ENCODE measurements at regions not wholly inside any gene's neighbourhood (a gene's known extent, or its start where the extent isn't known, plus 50 kb on each side); places are given as distances from the start of the nearest gene placed in this dataset.

GRCh38 chr16:9687737-9688319 lies 494.4 kb downstream of the GRIN2A start:
- no peak overlapping the region for H3K9ac ChIP-seq (ENCODE audit: low read depth, low read length, poor library complexity, severe bottlenecking)
- no peaks in the 10 kb centered on the region for H3K9me3 ChIP-seq (ENCODE audit: insufficient read depth, low read depth, low read length)
- no peaks in the 10 kb centered on the region for H4K20me1 ChIP-seq (ENCODE audit: insufficient read depth, low read length, poor library complexity, severe bottlenecking)
- no peak overlapping the region for H3K4me3 ChIP-seq (ENCODE audit: low read length, poor library complexity, severe bottlenecking)
- no peaks in the 10 kb centered on the region for H3K79me2 ChIP-seq (ENCODE audit: insufficient read depth, low read length)
- H3K27me3 ChIP-seq (ENCODE audit: insufficient read depth, low read length, poor library complexity, severe bottlenecking), result no peaks in the 10 kb centered on the region
- H2AFZ ChIP-seq (ENCODE audit: low read length), result no peak overlapping the region
- H3K4me2 ChIP-seq (ENCODE audit: low read depth, low read length, poor library complexity, severe bottlenecking), result no peak overlapping the region
- TF ChIP-seq CTCF (conservative IDR thresholded peaks at IDR 0.05; ENCODE audit: low read length), result no peak
- TF ChIP-seq EZH2phosphoT487 (IDR thresholded peaks at IDR 0.05; ENCODE audit: borderline replicate concordance), result no peak
- no peaks in the 10 kb centered on the region for H3F3A ChIP-seq (ENCODE audit: low read depth)
- H3K36me3 ChIP-seq (ENCODE audit: insufficient read depth, low read length), result no peaks in the 10 kb centered on the region
- H3K4me1 ChIP-seq (ENCODE audit: insufficient read depth, low read length, poor library complexity, severe bottlenecking), result no peaks in the 10 kb centered on the region
- H3K9me2 ChIP-seq (replicated peaks; ENCODE audit: low read depth, low read length), result no peaks in the 10 kb centered on the region

- H3K79me2 ChIP-seq (ENCODE audit: insufficient read depth, low read length), result no peaks in the 10 kb centered on the region
- H3K4me2 ChIP-seq (ENCODE audit: low read depth, low read length, poor library complexity, severe bottlenecking), result no peak overlapping the region
- no peaks in the 10 kb centered on the region for H3K9me2 ChIP-seq (replicated peaks; ENCODE audit: low read depth, low read length)
- H3K36me3 ChIP-seq (ENCODE audit: insufficient read depth, low read length), result no peaks in the 10 kb centered on the region
- H4K20me1 ChIP-seq (ENCODE audit: insufficient read depth, low read length, poor library complexity, severe bottlenecking), result no peaks in the 10 kb centered on the region
- TF ChIP-seq CTCF (conservative IDR thresholded peaks at IDR 0.05; ENCODE audit: low read length), result no peak
- TF ChIP-seq EZH2phosphoT487 (IDR thresholded peaks at IDR 0.05; ENCODE audit: borderline replicate concordance), result no peak
- no peaks in the 10 kb centered on the region for H3F3A ChIP-seq (ENCODE audit: low read depth)
- H3K9me3 ChIP-seq (ENCODE audit: insufficient read depth, low read depth, low read length), result no peaks in the 10 kb centered on the region
- H3K4me3 ChIP-seq (ENCODE audit: low read length, poor library complexity, severe bottlenecking), result no peak overlapping the region
- no peak overlapping the region for H3K9ac ChIP-seq (ENCODE audit: low read depth, low read length, poor library complexity, severe bottlenecking)
- no peaks in the 10 kb centered on the region for H3K27me3 ChIP-seq (ENCODE audit: insufficient read depth, low read length, poor library complexity, severe bottlenecking)
- no peaks in the 10 kb centered on the region for H3K4me1 ChIP-seq (ENCODE audit: insufficient read depth, low read length, poor library complexity, severe bottlenecking)
- H2AFZ ChIP-seq (ENCODE audit: low read length), result no peak overlapping the region
Observed at GRCh38 chr16:9689597-9689996, 492.6 kb downstream of the GRIN2A start.

DNA sequence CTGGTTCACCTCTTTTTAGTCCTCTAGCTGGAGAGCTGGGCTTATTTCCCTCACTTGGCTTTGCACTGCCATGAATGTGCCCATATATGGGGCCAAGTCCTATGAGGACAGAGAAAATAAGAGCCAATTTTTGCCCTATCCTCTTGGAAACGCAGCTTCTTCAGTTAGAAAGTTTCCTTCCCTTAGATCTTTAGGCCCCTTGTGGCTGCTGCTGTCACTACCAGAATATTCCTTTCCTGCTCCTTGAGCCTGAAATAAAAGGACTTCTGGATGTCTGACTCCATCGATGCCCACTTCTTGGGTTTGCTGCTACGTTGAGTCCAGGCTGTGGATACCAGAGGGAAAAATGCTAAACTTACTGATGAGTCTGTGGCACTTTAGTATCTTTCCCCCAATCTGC lies 487.1 kb downstream of the GRIN2A start:
- Histone ChIP-seq H3K9ac (ENCODE audit: low read depth, low read length, poor library complexity, severe bottlenecking) (no peak overlapping the region), H3F3A (ENCODE audit: low read depth) (no peaks in the 10 kb centered on the region), H3K4me2 (ENCODE audit: low read depth, low read length, poor library complexity, severe bottlenecking) (no peak overlapping the region), H3K4me3 (ENCODE audit: low read length, poor library complexity, severe bottlenecking) (no peak overlapping the region), H4K20me1 (ENCODE audit: insufficient read depth, low read length, poor library complexity, severe bottlenecking) (no peaks in the 10 kb centered on the region), H3K9me2 (replicated peaks; ENCODE audit: low read depth, low read length) (no peaks in the 10 kb centered on the region), H2AFZ (ENCODE audit: low read length) (no peak overlapping the region), H3K27me3 (ENCODE audit: insufficient read depth, low read length, poor library complexity, severe bottlenecking) (no peaks in the 10 kb centered on the region), H3K79me2 (ENCODE audit: insufficient read depth, low read length) (no peaks in the 10 kb centered on the region), H3K4me1 (ENCODE audit: insufficient read depth, low read length, poor library complexity, severe bottlenecking) (no peaks in the 10 kb centered on the region), H3K36me3 (ENCODE audit: insufficient read depth, low read length) (no peaks in the 10 kb centered on the region), H3K9me3 (ENCODE audit: insufficient read depth, low read depth, low read length) (no peaks in the 10 kb centered on the region)
- TF ChIP-seq EZH2phosphoT487 (IDR thresholded peaks at IDR 0.05; ENCODE audit: borderline replicate concordance) (no peak), CTCF (conservative IDR thresholded peaks at IDR 0.05; ENCODE audit: low read length) (no peak)
